GM10248 (cell line): ENCODE measurements at regions not wholly inside any gene's neighbourhood (a gene's known extent, or its start where the extent isn't known, plus 50 kb on each side); places are given as distances from the start of the nearest gene placed in this dataset.

Experiments used
- CTCF ChIA-PET: fragments of 300-600 bp; sonication (Branson Sonifier 250); formaldehyde crosslinking; extraction: SDS; loops from one replicate; lab custom pipeline; 2021; ENCODE audit warnings: antibody characterized with exemption; lab: Yijun Ruan, JAX
- POLR2A ChIA-PET: fragments of 350-650 bp; sonication (Branson Sonifier 250); formaldehyde crosslinking; extraction: SDS; loops from one replicate; lab custom pipeline; 2020; ENCODE audit warnings: antibody characterized with exemption; lab: Yijun Ruan, JAX
- DNase-seq: peaks from one replicate; pipeline ENCODE4 v3.0.0; 2012; ENCODE audit errors: extremely low spot score
- CTCF ChIP-seq: IDR thresholded peaks from 2 replicates; pipeline ENCODE4 v1.5.1; 2012; ENCODE audit warnings: mild to moderate bottlenecking, low read depth; ENCODE audit errors: extremely low read depth, missing control alignments, control extremely low read depth

GRCh38 chr10:29689001-29689400 lies 54.2 kb upstream of the SVIL start:
- DNase-seq = no peak
- no peak for TF ChIP-seq CTCF
- ChIA-PET CTCF (interaction anchor here (1.4 to 1.5 kb wide), 2 partner anchors 22 to 71 kb away, joined by 3 to 4 read pairs; no protein-coding TSS in a partner anchor), POLR2A (no interaction called here)

- no peak for TF ChIP-seq CTCF
- ChIA-PET CTCF (interaction anchor here (1.2 to 1.5 kb wide), 3 partner anchors 13 to 72 kb away, joined by 3 to 4 read pairs (median 4); no protein-coding TSS in a partner anchor), POLR2A (no interaction called here)
- no peak for DNase-seq
Measured at GRCh38 chr10:29688230-29688661, 53.5 kb upstream of the SVIL start.

- no peak for DNase-seq
- no peak for TF ChIP-seq CTCF
- CTCF ChIA-PET = interaction anchor here (1.1 to 1.5 kb wide), 4 partner anchors 14 to 73 kb away, joined by 3 to 4 read pairs (median 4); no protein-coding TSS in a partner anchor
- POLR2A ChIA-PET = no interaction called here
Measured at GRCh38 chr10:29687421-29688164, 52.8 kb upstream of the SVIL start.

- no peak for TF ChIP-seq CTCF
- ChIA-PET CTCF (no interaction called here), POLR2A (no interaction called here)
- no peak for DNase-seq
Measured at GRCh38 chr10:29685506-29685905, 50.7 kb upstream of the SVIL start.
